ENCODE measurements at regions not wholly inside any gene's neighbourhood (a gene's known extent, or its start where the extent isn't known, plus 50 kb on each side); places are given as distances from the start of the nearest gene placed in this dataset.
"Not testable (repeated sequence)": the region's sequence is repeated elsewhere in the genome, so short reads cannot be mapped to it uniquely, and the experiment has no call there.

GRCh38 chr1:182211386-182211785 lies 149.9 kb upstream of the ZNF648 start:
- no peak overlapping the region for H3K4me3 ChIP-seq (ENCODE audit: control insufficient read depth, low read depth, low read length)
- no peak for DNase-seq (ENCODE audit: low read depth)
- no peak for TF ChIP-seq CTCF (IDR thresholded peaks at IDR 0.05; ENCODE audit: control insufficient read depth, insufficient read depth, low read depth, low read length, missing control alignments)

GRCh38 chr1:182210417-182210816 lies 148.9 kb upstream of the ZNF648 start:
- DNase-seq (ENCODE audit: low read depth), result no peak
- H3K4me3 ChIP-seq (ENCODE audit: control insufficient read depth, low read depth, low read length), result no peak overlapping the region
- TF ChIP-seq CTCF (IDR thresholded peaks at IDR 0.05; ENCODE audit: control insufficient read depth, insufficient read depth, low read depth, low read length, missing control alignments), result no peak

GRCh38 chr1:182207300-182207699 lies 145.8 kb upstream of the ZNF648 start:
- TF ChIP-seq CTCF (IDR thresholded peaks at IDR 0.05; ENCODE audit: control insufficient read depth, insufficient read depth, low read depth, low read length, missing control alignments), result no peak
- no peak overlapping the region for H3K4me3 ChIP-seq (ENCODE audit: control insufficient read depth, low read depth, low read length)
- DNase-seq (ENCODE audit: low read depth), result no peak

GRCh38 chr1:182206626-182207239 lies 145.2 kb upstream of the ZNF648 start:
- no peak for DNase-seq (ENCODE audit: low read depth)
- TF ChIP-seq CTCF (IDR thresholded peaks at IDR 0.05; ENCODE audit: control insufficient read depth, insufficient read depth, low read depth, low read length, missing control alignments), result no peak
- H3K4me3 ChIP-seq (ENCODE audit: control insufficient read depth, low read depth, low read length), result no peak overlapping the region

GRCh38 chr1:182205351-182206022 lies 144.0 kb upstream of the ZNF648 start:
- H3K4me3 ChIP-seq (ENCODE audit: control insufficient read depth, low read depth, low read length), result no peak overlapping the region
- TF ChIP-seq CTCF (IDR thresholded peaks at IDR 0.05; ENCODE audit: control insufficient read depth, insufficient read depth, low read depth, low read length, missing control alignments), result no peak
- no peak for DNase-seq (ENCODE audit: low read depth)

- DNase-seq (ENCODE audit: low read depth), result no peak
- TF ChIP-seq CTCF (IDR thresholded peaks at IDR 0.05; ENCODE audit: control insufficient read depth, insufficient read depth, low read depth, low read length, missing control alignments), result no peak
- no peak overlapping the region for H3K4me3 ChIP-seq (ENCODE audit: control insufficient read depth, low read depth, low read length)
Observed at GRCh38 chr1:182203191-182203875, 141.8 kb upstream of the ZNF648 start.

- not testable (repeated sequence) for H3K4me3 ChIP-seq (ENCODE audit: control insufficient read depth, low read depth, low read length); DNase-seq (ENCODE audit: low read depth)
Observed at GRCh38 chr1:182201490-182201889, 140.0 kb upstream of the ZNF648 start.
